Esophagus squamous epithelium (tissue), 5 donors: ENCODE measurements at regions not wholly inside any gene's neighbourhood (a gene's known extent, or its start where the extent isn't known, plus 50 kb on each side); places are given as distances from the start of the nearest gene placed in this dataset.

Experiments
- DNase-seq: peaks from one replicate; lab custom pipeline; 2025; lab: John Stamatoyannopoulos, UW
- H3K27ac ChIP-seq, 4 donors: fragments of 200-600 bp; sonication (generic); one replicate each; pipeline ENCODE4 v1.5.1; 2016 to 2019; ENCODE audit warnings: mild to moderate bottlenecking in 1 of 4
- H3K27me3 ChIP-seq, 4 donors: fragments of 200-600 bp; sonication (generic); 1 replicate in 3 of 4; 2 replicates in 1 of 4; pipeline versions ENCODE4 v1.5.1 to v1.6.0; 2017 to 2021; ENCODE audit warnings: antibody characterized with exemption in 1 of 4
- H3K36me3 ChIP-seq, 3 donors: fragments of 200-600 bp; sonication (generic); one replicate each; pipeline ENCODE4 v1.5.1; 2016 to 2019
- H3K4me1 ChIP-seq, 3 donors: fragments of 200-600 bp; sonication (generic); one replicate each; pipeline ENCODE4 v1.5.1; 2017 to 2019
- H3K4me3 ChIP-seq, 4 donors: fragments of 200-600 bp; sonication (generic); 1 replicate in 3 of 4; 2 replicates in 1 of 4; pipeline ENCODE4 v1.5.1; 2016 to 2019; ENCODE audit warnings: mild to moderate bottlenecking in 2 of 4, moderate library complexity in 1 of 4
- H3K9me3 ChIP-seq, 3 donors: fragments of 200-600 bp; sonication (generic); one replicate each; pipeline ENCODE4 v1.5.1; 2016 to 2019
- CTCF ChIP-seq, 6 experiments: fragments of 450-650 bp in 4 of 6; fragments of 200-600 bp in 2 of 6; sonication (generic) in 2 of 6; IDR thresholded peaks; one replicate each; pipeline ENCODE4 v1.5.1; 2016 to 2019; ENCODE audit warnings: antibody characterized with exemption in 6 of 6, mild to moderate bottlenecking in 4 of 6, moderate library complexity in 4 of 6
- POLR2A ChIP-seq, 4 donors: fragments of 450-650 bp; IDR thresholded peaks; one replicate each; pipeline ENCODE4 v1.6.1; 2017; ENCODE audit warnings: antibody characterized with exemption in 4 of 4, mild to moderate bottlenecking in 4 of 4, moderate library complexity in 3 of 4
- WGBS, 2 donors: methylation state at CpG; one replicate each; pipeline ENCODE4 v1.1.5; 2018; 5-methylcytosine and 5-hydroxymethylcytosine counted together
- intact Hi-C: fragments of 100-400 bp; cut with DNase I; formaldehyde crosslinking; loops from one replicate; pipeline ENCODE4 v1.15.0; 2022
- donor health status: DM: yes; HTN: yes; CAD: no.

- WGBS, 2 donors: 36 to 44% methylated on average over 2 of the region's 2 CpGs
- no peak overlapping the region for H3K27ac ChIP-seq
- no peaks in the 10 kb centered on the region for H3K27me3 ChIP-seq
Measured at GRCh38 chrX:4186331-4186730, 472.9 kb upstream of the PRKX start.

GRCh38 chrX:4185086-4185485, 471.6 kb upstream of the PRKX start:
- H3K27me3 ChIP-seq: no peaks in the 10 kb centered on the region
- WGBS, 2 donors: 77 to 82% methylated on average over 4 of the region's 4 CpGs
- H3K9me3 ChIP-seq: no peaks in the 10 kb centered on the region
- H3K27ac ChIP-seq: no peak overlapping the region
- H3K36me3 ChIP-seq: no peaks in the 10 kb centered on the region
- intact Hi-C loops: no loop called here
- DNase-seq: no peak
- H3K4me1 ChIP-seq: no peaks in the 10 kb centered on the region
- no peak overlapping the region for H3K4me3 ChIP-seq
- no peak for TF ChIP-seq POLR2A (IDR thresholded peaks at IDR 0.05)
- no peak for TF ChIP-seq CTCF (IDR thresholded peaks at IDR 0.05)

More at GRCh38 chrX:4186331-4186730, 472.9 kb upstream of the PRKX start:
- no peak for DNase-seq
- Histone ChIP-seq H3K36me3 (no peaks in the 10 kb centered on the region), H3K4me1 (no peaks in the 10 kb centered on the region), H3K9me3 (no peaks in the 10 kb centered on the region), H3K4me3 (no peak overlapping the region)
- TF ChIP-seq CTCF (IDR thresholded peaks at IDR 0.05): no peak
- TF ChIP-seq POLR2A (IDR thresholded peaks at IDR 0.05): no peak
- intact Hi-C loops: no loop called here

- Histone ChIP-seq H3K27ac (no peak overlapping the region), H3K36me3 (no peaks in the 10 kb centered on the region), H3K27me3 (no peaks in the 10 kb centered on the region), H3K4me1 (no peaks in the 10 kb centered on the region), H3K9me3 (no peaks in the 10 kb centered on the region), H3K4me3 (no peak overlapping the region)
- intact Hi-C loops: no loop called here
- no peak for DNase-seq
- no peak for TF ChIP-seq CTCF (IDR thresholded peaks at IDR 0.05)
- no peak for TF ChIP-seq POLR2A (IDR thresholded peaks at IDR 0.05)
- WGBS, 2 donors: 42 to 59% methylated on average over 2 to 3 of the region's 3 CpGs
Measured at GRCh38 chrX:4182408-4182806, 469.0 kb upstream of the PRKX start.

GRCh38 chrX:4181782-4182407, 468.4 kb upstream of the PRKX start:
- no peaks in the 10 kb centered on the region for H3K36me3 ChIP-seq
- no peaks in the 10 kb centered on the region for H3K27me3 ChIP-seq
- H3K4me1 ChIP-seq: no peaks in the 10 kb centered on the region
- whole genome bisulfite sequencing, 2 donors: 63 to 65% methylated on average over 2 to 4 of the region's 4 CpGs
- TF ChIP-seq POLR2A (IDR thresholded peaks at IDR 0.05): no peak
- TF ChIP-seq CTCF (IDR thresholded peaks at IDR 0.05): no peak
- no peaks in the 10 kb centered on the region for H3K9me3 ChIP-seq
- no peak overlapping the region for H3K4me3 ChIP-seq
- no peak for DNase-seq
- no peak overlapping the region for H3K27ac ChIP-seq
- intact Hi-C loops: no loop called here

- no peak overlapping the region for H3K27ac ChIP-seq
- TF ChIP-seq POLR2A (IDR thresholded peaks at IDR 0.05): no peak
- TF ChIP-seq CTCF (IDR thresholded peaks at IDR 0.05): no peak
- no peaks in the 10 kb centered on the region for H3K36me3 ChIP-seq
- intact Hi-C loops: no loop called here
- 44 to 63% methylated on average over 1 of the region's 1 CpG for WGBS, 2 donors
- H3K4me1 ChIP-seq: no peaks in the 10 kb centered on the region
- H3K4me3 ChIP-seq: no peak overlapping the region
- no peaks in the 10 kb centered on the region for H3K9me3 ChIP-seq
- no peaks in the 10 kb centered on the region for H3K27me3 ChIP-seq
- no peak for DNase-seq
Measured at GRCh38 chrX:4179031-4179430, 465.6 kb upstream of the PRKX start.
